ENCODE measurements at regions not wholly inside any gene's neighbourhood (a gene's known extent, or its start where the extent isn't known, plus 50 kb on each side); places are given as distances from the start of the nearest gene placed in this dataset.
"Not testable (repeated sequence)": the region's sequence is repeated elsewhere in the genome, so short reads cannot be mapped to it uniquely, and the experiment has no call there.

GRCh38 chr20:53859009-53859408 lies 211.4 kb downstream of the BCAS1 start:
- not testable (repeated sequence) for TF ChIP-seq CTCF (IDR thresholded peaks at IDR 0.05 in 8 of 11, conservative IDR thresholded peaks at IDR 0.05 in 3 of 11); POLR2AphosphoS5 (IDR thresholded peaks at IDR 0.05)

All from spleen (tissue), 7 donors.